ENCODE measurements at regions not wholly inside any gene's neighbourhood (a gene's known extent, or its start where the extent isn't known, plus 50 kb on each side); places are given as distances from the start of the nearest gene placed in this dataset.

GRCh38 chr15:95647531-95648277 lies 682.8 kb upstream of the NR2F2 start:
- Mint-ChIP-seq H3K36me3 (ENCODE audit: insufficient read depth, unreplicated experiment) (no peaks in the 10 kb centered on the region), H3K4me1 (ENCODE audit: insufficient read depth, unreplicated experiment) (no peaks in the 10 kb centered on the region), H3K9me3 (ENCODE audit: unreplicated experiment) (no peaks in the 10 kb centered on the region), H3K4me3 (ENCODE audit: unreplicated experiment) (no peak overlapping the region), H3K27ac (ENCODE audit: low read depth, unreplicated experiment) (no peak overlapping the region), H3K27me3 (ENCODE audit: insufficient read depth, unreplicated experiment) (no peaks in the 10 kb centered on the region)
- intact Hi-C loops (cut with micrococcal nuclease): no loop called here
- TF ChIP-seq CTCF (IDR thresholded peaks at IDR 0.05; ENCODE audit: unreplicated experiment): no peak
- BruUV-seq (replicated peaks): no TSS peak
- DNase-seq (ENCODE audit: unreplicated experiment): no peak
- POLR2A ChIA-PET: interaction anchor here (0.6 kb wide), 1 partner anchor 334 kb away, joined by 4 read pairs; no protein-coding TSS in a partner anchor
- CTCF ChIA-PET: interaction anchor here (0.6 kb wide), 1 partner anchor 649 kb away, joined by 6 read pairs; no protein-coding TSS in a partner anchor

- Mint-ChIP-seq H3K4me1 (ENCODE audit: insufficient read depth, unreplicated experiment) (no peaks in the 10 kb centered on the region), H3K27ac (ENCODE audit: low read depth, unreplicated experiment) (no peak overlapping the region), H3K27me3 (ENCODE audit: insufficient read depth, unreplicated experiment) (no peaks in the 10 kb centered on the region), H3K9me3 (ENCODE audit: unreplicated experiment) (no peaks in the 10 kb centered on the region), H3K36me3 (ENCODE audit: insufficient read depth, unreplicated experiment) (no peaks in the 10 kb centered on the region), H3K4me3 (ENCODE audit: unreplicated experiment) (no peak overlapping the region)
- no peak for TF ChIP-seq CTCF (IDR thresholded peaks at IDR 0.05; ENCODE audit: unreplicated experiment)
- no TSS peak for BruUV-seq (replicated peaks)
- ChIA-PET POLR2A (no interaction called here), CTCF (interaction anchor here (0.6 kb wide), 1 partner anchor 801 kb away, joined by 3 read pairs; no protein-coding TSS in a partner anchor)
- no peak for DNase-seq (ENCODE audit: unreplicated experiment)
- intact Hi-C loops (cut with micrococcal nuclease): no loop called here
These were observed 677.1 kb upstream of the NR2F2 start for GRCh38 chr15:95653361-95653805.

- ChIA-PET CTCF (no interaction called here), POLR2A (no interaction called here)
- DNase-seq (ENCODE audit: unreplicated experiment): no peak
- no peak overlapping the region for H3K27ac Mint-ChIP-seq (ENCODE audit: low read depth, unreplicated experiment)
- intact Hi-C loops (cut with micrococcal nuclease): no loop called here
- no peaks in the 10 kb centered on the region for H3K9me3 Mint-ChIP-seq (ENCODE audit: unreplicated experiment)
- BruUV-seq (replicated peaks): no TSS peak
- TF ChIP-seq CTCF (IDR thresholded peaks at IDR 0.05; ENCODE audit: unreplicated experiment): no peak
- no peaks in the 10 kb centered on the region for H3K4me1 Mint-ChIP-seq (ENCODE audit: insufficient read depth, unreplicated experiment)
- no peak overlapping the region for H3K4me3 Mint-ChIP-seq (ENCODE audit: unreplicated experiment)
- H3K27me3 Mint-ChIP-seq (ENCODE audit: insufficient read depth, unreplicated experiment): no peaks in the 10 kb centered on the region
- H3K36me3 Mint-ChIP-seq (ENCODE audit: insufficient read depth, unreplicated experiment): no peaks in the 10 kb centered on the region
These were observed 675.4 kb upstream of the NR2F2 start for GRCh38 chr15:95655089-95655607.

- CTCF ChIA-PET: interaction anchor here (0.6 kb wide), 1 partner anchor 147 kb away, joined by 3 read pairs; no protein-coding TSS in a partner anchor
These were observed 673.9 kb upstream of the NR2F2 start for GRCh38 chr15:95656595-95656994.

More at GRCh38 chr15:95656595-95656994, 673.9 kb upstream of the NR2F2 start:
- no peaks in the 10 kb centered on the region for H3K36me3 Mint-ChIP-seq (ENCODE audit: insufficient read depth, unreplicated experiment)
- no peak for TF ChIP-seq CTCF (IDR thresholded peaks at IDR 0.05; ENCODE audit: unreplicated experiment)
- no peak for DNase-seq (ENCODE audit: unreplicated experiment)
- intact Hi-C loops (cut with micrococcal nuclease): no loop called here
- no peaks in the 10 kb centered on the region for H3K9me3 Mint-ChIP-seq (ENCODE audit: unreplicated experiment)
- no peaks in the 10 kb centered on the region for H3K4me1 Mint-ChIP-seq (ENCODE audit: insufficient read depth, unreplicated experiment)
- H3K4me3 Mint-ChIP-seq (ENCODE audit: unreplicated experiment): no peak overlapping the region
- H3K27ac Mint-ChIP-seq (ENCODE audit: low read depth, unreplicated experiment): no peak overlapping the region
- POLR2A ChIA-PET: no interaction called here
- no TSS peak for BruUV-seq (replicated peaks)
- no peaks in the 10 kb centered on the region for H3K27me3 Mint-ChIP-seq (ENCODE audit: insufficient read depth, unreplicated experiment)

Data from MCF 10A (cell line).